IPS DF 6.9 (cell line): ENCODE measurements at regions not wholly inside any gene's neighbourhood (a gene's known extent, or its start where the extent isn't known, plus 50 kb on each side); places are given as distances from the start of the nearest gene placed in this dataset.
"Not testable (repeated sequence)": the region's sequence is repeated elsewhere in the genome, so short reads cannot be mapped to it uniquely, and the experiment has no call there.

ENCODE experiments used
- DNase-seq: peaks from one replicate; pipeline ENCODE4 v3.0.0-alpha.2; 2013; ENCODE audit warnings: low read depth, low spot score
- H3K27ac ChIP-seq: one replicate; pipeline ENCODE4 v1.5.1; 2013; ENCODE audit warnings: low read length, control low read depth
- H3K27me3 ChIP-seq: 2 replicates; pipeline ENCODE4 v1.6.1; 2013; ENCODE audit warnings: mild to moderate bottlenecking, low read length; ENCODE audit not compliant: control insufficient read depth, insufficient read depth
- H3K36me3 ChIP-seq: 2 replicates; pipeline ENCODE4 v1.6.1; 2013; ENCODE audit warnings: low read length; ENCODE audit not compliant: control insufficient read depth, insufficient read depth
- H3K4me1 ChIP-seq: 2 replicates; pipeline ENCODE4 v1.6.1; 2013; ENCODE audit warnings: low read length; ENCODE audit not compliant: control insufficient read depth, insufficient read depth
- H3K4me3 ChIP-seq: 2 replicates; pipeline ENCODE4 v1.5.1; 2013; ENCODE audit warnings: mild to moderate bottlenecking, low read length
- H3K9me3 ChIP-seq: 2 replicates; pipeline ENCODE4 v1.6.1; 2013; ENCODE audit warnings: low read length, inconsistent platforms; ENCODE audit not compliant: control insufficient read depth, insufficient read depth
- WGBS: extraction: QIAGEN DNeasy Blood & Tissue Kit; methylation state at CpG from one replicate; pipeline ENCODE4 v1.1.7; 2013; ENCODE audit warnings: mixed read lengths, missing lambda C conversion rate; ENCODE audit not compliant: insufficient read length, insufficient coverage; 5-methylcytosine and 5-hydroxymethylcytosine counted together

GRCh38 chr17:51419476-51419875 lies 159.1 kb downstream of the UTP18 start:
- no peaks in the 10 kb centered on the region for H3K9me3 ChIP-seq
- H3K27ac ChIP-seq, result no peak overlapping the region
- H3K36me3 ChIP-seq, result no peaks in the 10 kb centered on the region
- H3K4me3 ChIP-seq, result no peak overlapping the region
- WGBS, result no CpG with 5 or more reads among the region's 2 CpGs
- 0 out of 2 replicates have a peak, but pooled peaks cover 2% of the 10 kb centered on the region for H3K4me1 ChIP-seq
- H3K27me3 ChIP-seq, result no peaks in the 10 kb centered on the region
- no peak for DNase-seq

- WGBS, result no CpG with 5 or more reads among the region's 3 CpGs
- no peak overlapping the region for H3K4me3 ChIP-seq
- no peak for DNase-seq
- no peaks in the 10 kb centered on the region for H3K36me3 ChIP-seq
- H3K27me3 ChIP-seq, result no peaks in the 10 kb centered on the region
- H3K4me1 ChIP-seq, result 0 out of 2 replicates have a peak, but pooled peaks cover 2% of the 10 kb centered on the region
- no peak overlapping the region for H3K27ac ChIP-seq
- no peaks in the 10 kb centered on the region for H3K9me3 ChIP-seq
Observed at GRCh38 chr17:51421525-51421924, 161.2 kb downstream of the UTP18 start.

DNA sequence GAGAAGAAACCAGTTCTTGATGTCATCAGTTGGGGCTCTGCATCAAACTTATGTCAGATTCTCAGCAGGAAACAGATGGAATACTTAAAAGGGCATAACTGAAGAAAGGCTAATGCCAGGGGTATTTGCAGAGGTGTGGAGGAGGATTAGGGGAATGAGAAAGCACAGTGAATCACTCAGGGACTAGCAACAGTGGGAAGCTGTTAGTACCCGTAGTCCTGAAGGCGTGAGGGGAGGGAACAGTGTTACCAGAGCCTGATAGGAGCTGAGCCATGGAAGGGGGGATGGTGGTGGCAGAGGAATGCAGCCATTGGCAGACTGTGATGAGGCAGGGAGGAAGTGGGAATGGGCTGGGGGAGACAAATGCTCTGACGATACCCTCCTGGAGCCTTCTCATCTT lies 162.3 kb downstream of the UTP18 start:
- H3K9me3 ChIP-seq, result no peaks in the 10 kb centered on the region
- H3K4me1 ChIP-seq, result 0 out of 2 replicates have a peak, but pooled peaks cover 2% of the 10 kb centered on the region
- H3K36me3 ChIP-seq, result no peaks in the 10 kb centered on the region
- no peak for DNase-seq
- H3K4me3 ChIP-seq, result no peak overlapping the region
- no peak overlapping the region for H3K27ac ChIP-seq
- H3K27me3 ChIP-seq, result no peaks in the 10 kb centered on the region
- WGBS, result no CpG with 5 or more reads among the region's 3 CpGs

- no peaks in the 10 kb centered on the region for H3K4me1 ChIP-seq
- H3K27me3 ChIP-seq, result no peaks in the 10 kb centered on the region
Observed at GRCh38 chr17:51423421-51424160, 163.2 kb downstream of the UTP18 start.

DNA sequence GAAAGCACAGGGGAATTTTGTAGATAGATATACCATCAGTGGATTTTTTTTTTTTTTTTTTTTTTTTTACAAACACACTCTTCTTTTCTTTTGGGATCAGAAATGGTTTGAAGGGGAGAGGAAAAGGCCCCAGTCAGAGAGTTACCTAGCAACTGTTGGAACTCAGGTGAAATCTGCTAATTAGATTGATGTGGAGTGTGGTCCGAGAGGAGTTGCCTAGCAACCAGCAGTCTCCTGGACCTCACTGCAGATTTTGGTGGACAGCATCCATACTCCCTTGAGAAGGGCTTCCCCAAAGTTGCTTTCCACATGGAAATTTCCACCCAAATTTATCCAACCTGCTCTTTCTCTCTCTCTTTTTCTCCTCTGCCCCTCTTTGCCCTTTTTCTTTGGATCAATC lies 165.4 kb downstream of the UTP18 start:
- no peak for DNase-seq
- WGBS, result no CpG with 5 or more reads among the region's 1 CpG
- H3K27me3 ChIP-seq, result no peaks in the 10 kb centered on the region
- H3K36me3 ChIP-seq, result no peaks in the 10 kb centered on the region
- no peaks in the 10 kb centered on the region for H3K4me1 ChIP-seq
- H3K4me3 ChIP-seq, result no peak overlapping the region
- H3K27ac ChIP-seq, result no peak overlapping the region
- no peaks in the 10 kb centered on the region for H3K9me3 ChIP-seq

More at GRCh38 chr17:51423421-51424160, 163.2 kb downstream of the UTP18 start:
- no CpG with 5 or more reads among the region's 3 CpGs for WGBS
- no peak for DNase-seq
- Histone ChIP-seq H3K4me3 (no peak overlapping the region), H3K9me3 (no peaks in the 10 kb centered on the region), H3K36me3 (no peaks in the 10 kb centered on the region), H3K27ac (no peak overlapping the region)

- Histone ChIP-seq H3K36me3 (no peaks in the 10 kb centered on the region), H3K4me3 (no peak overlapping the region), H3K27me3 (no peaks in the 10 kb centered on the region), H3K9me3 (no peaks in the 10 kb centered on the region), H3K4me1 (no peaks in the 10 kb centered on the region), H3K27ac (no peak overlapping the region)
- DNase-seq, result no peak
- no CpG with 5 or more reads among the region's 7 CpGs for WGBS
Observed at GRCh38 chr17:51427323-51427811, 167.0 kb downstream of the UTP18 start.

GRCh38 chr17:51427856-51428255 lies 167.5 kb downstream of the UTP18 start:
- no peaks in the 10 kb centered on the region for H3K36me3 ChIP-seq
- H3K4me3 ChIP-seq, result no peak overlapping the region
- no peaks in the 10 kb centered on the region for H3K4me1 ChIP-seq
- WGBS, result no CpG with 5 or more reads among the region's 4 CpGs
- H3K27ac ChIP-seq, result no peak overlapping the region
- no peaks in the 10 kb centered on the region for H3K27me3 ChIP-seq
- DNase-seq, result no peak
- no peaks in the 10 kb centered on the region for H3K9me3 ChIP-seq

DNA sequence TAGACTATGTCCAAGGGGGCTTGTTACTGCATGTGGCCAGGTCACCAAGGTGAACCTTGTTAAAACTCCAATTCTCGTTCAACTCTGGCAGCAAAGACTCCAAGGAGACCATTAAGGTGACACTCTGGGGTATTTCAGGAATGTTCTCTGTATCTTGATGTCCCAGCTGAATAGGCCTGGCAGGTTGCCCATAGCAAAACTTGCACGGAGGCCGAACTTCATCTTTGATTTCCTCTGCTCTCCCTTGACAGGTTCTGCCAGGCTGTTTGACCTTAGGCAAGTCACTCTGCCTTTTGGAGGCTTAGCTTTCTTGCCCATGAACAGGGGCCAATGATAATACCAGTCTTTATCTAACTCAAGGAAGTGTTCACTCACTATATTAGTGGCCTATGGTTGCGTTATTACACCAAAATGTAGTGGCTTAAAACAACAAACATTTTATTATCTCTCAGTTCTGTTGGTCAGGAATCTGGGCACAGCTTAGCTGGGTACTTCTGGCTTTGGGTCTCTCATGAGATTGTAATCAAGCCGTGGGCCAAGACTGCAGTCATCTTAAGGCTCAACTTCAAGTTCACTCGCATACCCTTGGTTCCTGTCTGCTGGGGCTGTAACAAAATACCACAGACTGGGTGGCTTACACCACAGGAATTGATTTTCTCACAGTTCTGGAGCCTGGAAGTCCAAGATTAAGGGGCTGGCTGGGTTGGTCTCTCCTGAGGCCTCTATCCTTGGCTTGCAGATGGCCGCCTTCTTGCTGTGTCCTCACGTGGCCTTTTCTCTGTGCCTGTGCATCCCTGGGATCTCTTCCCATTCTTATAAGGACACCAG lies 168.5 kb downstream of the UTP18 start:
- no peak overlapping the region for H3K27ac ChIP-seq
- no CpG with 5 or more reads among the region's 8 CpGs for WGBS
- H3K36me3 ChIP-seq, result no peaks in the 10 kb centered on the region
- DNase-seq, result no peak
- no peaks in the 10 kb centered on the region for H3K4me1 ChIP-seq
- H3K9me3 ChIP-seq, result no peaks in the 10 kb centered on the region
- H3K27me3 ChIP-seq, result no peaks in the 10 kb centered on the region
- no peak overlapping the region for H3K4me3 ChIP-seq

- WGBS, result no CpG with 5 or more reads among the region's 3 CpGs
- not testable (repeated sequence) for H3K27ac ChIP-seq, H3K4me1 ChIP-seq
Observed at GRCh38 chr17:51429938-51430337, 169.6 kb downstream of the UTP18 start.

DNA sequence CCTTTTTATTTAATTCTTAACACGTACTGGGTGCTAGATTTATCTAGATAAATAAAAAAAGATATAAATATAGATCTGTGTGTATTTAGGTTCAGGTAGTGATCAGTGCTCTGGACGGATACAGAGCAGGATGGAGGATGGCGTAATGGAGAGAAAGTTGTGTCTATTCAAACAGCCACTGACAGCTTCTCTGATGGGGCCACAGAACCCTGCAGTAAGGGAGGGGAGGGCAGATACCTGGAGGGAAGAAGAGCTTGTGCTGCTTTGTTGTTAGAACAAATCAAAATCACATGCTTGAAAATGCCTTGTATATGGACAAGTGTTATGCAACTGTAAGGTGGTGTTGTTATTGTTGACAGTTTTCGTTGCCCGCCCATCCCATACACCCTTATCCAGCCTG lies 170.2 kb downstream of the UTP18 start:
- no CpG with 5 or more reads among the region's 5 CpGs for WGBS

More at GRCh38 chr17:51429938-51430337, 169.6 kb downstream of the UTP18 start:
- not testable (repeated sequence) for H3K27me3 ChIP-seq, H3K36me3 ChIP-seq, H3K9me3 ChIP-seq, DNase-seq, H3K4me3 ChIP-seq

More for the DNA sequence above, 170.2 kb downstream of the UTP18 start:
- Histone ChIP-seq H3K27me3 (no peaks in the 10 kb centered on the region), H3K36me3 (no peaks in the 10 kb centered on the region), H3K4me1 (no peaks in the 10 kb centered on the region), H3K27ac (no peak overlapping the region), H3K9me3 (no peaks in the 10 kb centered on the region), H3K4me3 (no peak overlapping the region)
- no peak for DNase-seq
